SK-N-SH treated with all-trans-retinoic acid at 6 μM for 48 hours (cell line): ENCODE measurements at regions not wholly inside any gene's neighbourhood (a gene's known extent, or its start where the extent isn't known, plus 50 kb on each side); places are given as distances from the start of the nearest gene placed in this dataset.
A peak's percentile ranks its signal among the peaks of the same experiment; 100 is the strongest.

Experiments used
- ATAC-seq: fragments of 200-7000 bp; cut with Tn5 transposase; 3 replicates; pipeline ENCODE4 v1.9.1; 2020; ENCODE audit warnings: mild to moderate bottlenecking, moderate library complexity
- BACH2 ChIP-seq: fragments of 250-450 bp; sonication (Bioruptor Pico); IDR thresholded peaks from 2 replicates; pipeline ENCODE4 v1.9.0; 2021; ENCODE audit warnings: mild to moderate bottlenecking, borderline replicate concordance
- CREB5 ChIP-seq: fragments of 250-450 bp; sonication (Bioruptor Pico); IDR thresholded peaks from 2 replicates; pipeline ENCODE4 v1.5.1; 2020; ENCODE audit warnings: low read depth, mild to moderate bottlenecking, moderate library complexity
- CSDC2 ChIP-seq: fragments of 250-450 bp; sonication (Bioruptor Pico); IDR thresholded peaks from 2 replicates; pipeline ENCODE4 v1.5.0; 2020; ENCODE audit warnings: mild to moderate bottlenecking, moderate library complexity
- CSRNP3 ChIP-seq: fragments of 250-450 bp; sonication (Bioruptor Pico); IDR thresholded peaks from 2 replicates; pipeline ENCODE4 v1.5.1; 2021; ENCODE audit warnings: mild to moderate bottlenecking, moderate library complexity
- ESRRG ChIP-seq: fragments of 250-450 bp; sonication (Bioruptor Pico); IDR thresholded peaks from 2 replicates; pipeline ENCODE4 v1.6.1; 2021; ENCODE audit warnings: mild to moderate bottlenecking
- GLIS3 ChIP-seq: fragments of 250-450 bp; sonication (Bioruptor Pico); IDR thresholded peaks from 2 replicates; pipeline ENCODE4 v1.5.0; 2020; ENCODE audit warnings: mild to moderate bottlenecking, moderate library complexity
- OSR1 ChIP-seq: fragments of 250-450 bp; sonication (Bioruptor Pico); IDR thresholded peaks from 2 replicates; pipeline ENCODE4 v1.8.0; 2022; ENCODE audit warnings: moderate library complexity, mild to moderate bottlenecking, inconsistent platforms
- PPARA ChIP-seq: fragments of 250-450 bp; sonication (Bioruptor Pico); IDR thresholded peaks from 2 replicates; pipeline ENCODE4 v1.5.0; 2020; ENCODE audit warnings: mild to moderate bottlenecking, borderline replicate concordance
- RARB ChIP-seq: fragments of 250-450 bp; sonication (Bioruptor Pico); IDR thresholded peaks from 2 replicates; pipeline ENCODE4 v1.8.0; 2021; ENCODE audit warnings: mild to moderate bottlenecking, moderate library complexity
- SNAI2 ChIP-seq: fragments of 250-450 bp; sonication (Bioruptor Pico); IDR thresholded peaks from 2 replicates; pipeline ENCODE4 v1.5.0; 2020; ENCODE audit warnings: mild to moderate bottlenecking, moderate library complexity
- TCF4 ChIP-seq: fragments of 250-450 bp; sonication (Bioruptor Pico); IDR thresholded peaks from 2 replicates; pipeline ENCODE4 v1.8.0; 2021; ENCODE audit warnings: mild to moderate bottlenecking, moderate library complexity, borderline replicate concordance
- TOX ChIP-seq: fragments of 250-450 bp; sonication (Bioruptor Pico); IDR thresholded peaks from 2 replicates; pipeline ENCODE4 v1.8.0; 2021; ENCODE audit warnings: mild to moderate bottlenecking, moderate library complexity, borderline replicate concordance
- TSHZ2 ChIP-seq: fragments of 250-450 bp; sonication (Bioruptor Pico); IDR thresholded peaks from 2 replicates; pipeline ENCODE4 v1.5.0; 2020; ENCODE audit warnings: mild to moderate bottlenecking, moderate library complexity
- ZC3H10 ChIP-seq: fragments of 250-450 bp; sonication (Bioruptor Pico); IDR thresholded peaks from 2 replicates; pipeline ENCODE4 v1.5.1; 2021; ENCODE audit warnings: mild to moderate bottlenecking, moderate library complexity
- ZFP3 ChIP-seq: fragments of 250-450 bp; sonication (Bioruptor Pico); IDR thresholded peaks from 2 replicates; pipeline ENCODE4 v1.5.0; 2020; ENCODE audit warnings: mild to moderate bottlenecking, moderate library complexity
- ZFP30 ChIP-seq: fragments of 450-650 bp; formaldehyde crosslinking; IDR thresholded peaks from 2 replicates; pipeline ENCODE4 v1.5.0; 2022; ENCODE audit warnings: mild to moderate bottlenecking, moderate library complexity
- ZNF565 ChIP-seq: fragments of 450-650 bp; formaldehyde crosslinking; conservative IDR thresholded peaks from 2 replicates; pipeline ENCODE4 v1.5.0; 2020; ENCODE audit warnings: low read depth, mild to moderate bottlenecking, moderate library complexity
- ZNF70 ChIP-seq: fragments of 450-650 bp; formaldehyde crosslinking; IDR thresholded peaks from 2 replicates; pipeline ENCODE4 v1.5.0; 2020; ENCODE audit warnings: mild to moderate bottlenecking, moderate library complexity
- ZNF8 ChIP-seq: fragments of 450-650 bp; formaldehyde crosslinking; IDR thresholded peaks from 2 replicates; pipeline ENCODE4 v1.5.0; 2020; ENCODE audit warnings: mild to moderate bottlenecking, moderate library complexity
- TF ChIP-seq, protein P1 (sequence below): fragments of 250-450 bp; sonication (Bioruptor Pico); IDR thresholded peaks from 2 replicates; pipeline ENCODE4 v1.8.0; 2021; ENCODE audit warnings: low read depth, mild to moderate bottlenecking, moderate library complexity, borderline replicate concordance
- TF ChIP-seq, protein P2 (sequence below): fragments of 250-450 bp; sonication (Bioruptor Pico); IDR thresholded peaks from 2 replicates; pipeline ENCODE4 v1.8.0; 2020; ENCODE audit warnings: mild to moderate bottlenecking, moderate library complexity, borderline replicate concordance

DNA sequence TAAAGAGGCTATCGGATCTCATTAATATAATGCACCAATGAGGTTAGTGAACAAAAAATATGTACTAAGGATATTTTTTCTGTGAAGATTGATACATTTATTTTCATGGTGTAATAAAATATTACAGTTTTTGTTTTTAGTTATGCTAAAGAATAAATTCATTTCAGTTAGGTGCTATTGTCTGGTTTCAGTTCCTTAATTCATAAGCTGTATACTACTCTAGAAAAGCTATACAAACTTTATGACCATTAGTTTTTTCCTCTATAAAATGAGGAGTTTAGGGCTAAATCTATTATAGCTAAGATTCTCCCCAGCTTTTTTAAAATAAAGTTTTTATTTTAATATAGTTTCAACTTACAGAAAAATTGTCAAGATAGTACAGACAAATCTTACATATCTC, 1311.7 kb upstream of the NXPH2 start:
- no peak for TF ChIP-seq OSR1 (CRISPR knock-in tag)
- TF ChIP-seq TOX = no peak
- no peak for TF ChIP-seq RARB (CRISPR knock-in tag)
- TF ChIP-seq CSDC2 (CRISPR knock-in tag) = no peak
- TF ChIP-seq, protein P1, sequence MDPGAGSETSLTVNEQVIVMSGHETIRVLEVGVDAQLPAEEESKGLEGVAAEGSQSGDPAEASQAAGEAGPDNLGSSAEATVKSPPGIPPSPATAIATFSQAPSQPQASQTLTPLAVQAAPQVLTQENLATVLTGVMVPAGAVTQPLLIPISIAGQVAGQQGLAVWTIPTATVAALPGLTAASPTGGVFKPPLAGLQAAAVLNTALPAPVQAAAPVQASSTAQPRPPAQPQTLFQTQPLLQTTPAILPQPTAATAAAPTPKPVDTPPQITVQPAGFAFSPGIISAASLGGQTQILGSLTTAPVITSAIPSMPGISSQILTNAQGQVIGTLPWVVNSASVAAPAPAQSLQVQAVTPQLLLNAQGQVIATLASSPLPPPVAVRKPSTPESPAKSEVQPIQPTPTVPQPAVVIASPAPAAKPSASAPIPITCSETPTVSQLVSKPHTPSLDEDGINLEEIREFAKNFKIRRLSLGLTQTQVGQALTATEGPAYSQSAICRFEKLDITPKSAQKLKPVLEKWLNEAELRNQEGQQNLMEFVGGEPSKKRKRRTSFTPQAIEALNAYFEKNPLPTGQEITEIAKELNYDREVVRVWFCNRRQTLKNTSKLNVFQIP = no peak
- TF ChIP-seq ZC3H10 = no peak
- no peak for TF ChIP-seq TCF4 (CRISPR knock-in tag)
- no peak for ATAC-seq

DNA sequence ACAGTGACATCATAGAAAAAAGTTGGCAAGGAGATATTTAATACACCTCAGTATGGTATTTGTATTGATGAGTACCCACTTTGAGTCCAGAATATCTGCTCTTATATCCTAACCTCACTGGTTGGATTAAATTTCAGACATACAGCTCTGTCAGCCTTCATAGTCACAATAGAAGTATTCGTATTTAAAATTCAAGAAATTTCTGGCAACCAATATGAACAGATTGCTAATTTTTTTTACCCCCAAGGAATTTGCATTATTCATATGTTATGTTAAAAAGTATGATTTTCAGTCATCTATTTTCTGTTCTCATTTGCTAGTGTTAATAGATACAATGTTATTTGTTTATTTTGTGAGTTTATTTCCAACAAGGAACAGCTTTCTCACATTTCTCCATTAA, 1306.8 kb upstream of the NXPH2 start:
- no peak for ATAC-seq
- TF ChIP-seq ZFP30 (no peak), BACH2 (CRISPR knock-in tag) (no peak), OSR1 (CRISPR knock-in tag) (no peak), ZFP3 (CRISPR knock-in tag) (no peak), CREB5 (CRISPR knock-in tag) (no peak), ZNF8 (CRISPR knock-in tag) (no peak), RARB (CRISPR knock-in tag) (no peak), ZNF70 (CRISPR knock-in tag) (no peak), SNAI2 (CRISPR knock-in tag) (no peak)
- TF ChIP-seq, protein P2, sequence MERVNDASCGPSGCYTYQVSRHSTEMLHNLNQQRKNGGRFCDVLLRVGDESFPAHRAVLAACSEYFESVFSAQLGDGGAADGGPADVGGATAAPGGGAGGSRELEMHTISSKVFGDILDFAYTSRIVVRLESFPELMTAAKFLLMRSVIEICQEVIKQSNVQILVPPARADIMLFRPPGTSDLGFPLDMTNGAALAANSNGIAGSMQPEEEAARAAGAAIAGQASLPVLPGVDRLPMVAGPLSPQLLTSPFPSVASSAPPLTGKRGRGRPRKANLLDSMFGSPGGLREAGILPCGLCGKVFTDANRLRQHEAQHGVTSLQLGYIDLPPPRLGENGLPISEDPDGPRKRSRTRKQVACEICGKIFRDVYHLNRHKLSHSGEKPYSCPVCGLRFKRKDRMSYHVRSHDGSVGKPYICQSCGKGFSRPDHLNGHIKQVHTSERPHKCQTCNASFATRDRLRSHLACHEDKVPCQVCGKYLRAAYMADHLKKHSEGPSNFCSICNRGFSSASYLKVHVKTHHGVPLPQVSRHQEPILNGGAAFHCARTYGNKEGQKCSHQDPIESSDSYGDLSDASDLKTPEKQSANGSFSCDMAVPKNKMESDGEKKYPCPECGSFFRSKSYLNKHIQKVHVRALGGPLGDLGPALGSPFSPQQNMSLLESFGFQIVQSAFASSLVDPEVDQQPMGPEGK (CRISPR knock-in tag) = no peak
- TF ChIP-seq, protein P1 = no peak

GRCh38 chr2:140085674-140086073, 1305.5 kb upstream of the NXPH2 start:
- peak; percentile 65; the same call in 2 of the 3 replicates for ATAC-seq
- TF ChIP-seq ESRRG (CRISPR knock-in tag) (no peak), CSDC2 (CRISPR knock-in tag) (no peak), ZNF70 (CRISPR knock-in tag) (no peak), PPARA (no peak), TSHZ2 (no peak), TCF4 (CRISPR knock-in tag) (no peak), ZC3H10 (no peak), ZFP30 (no peak), OSR1 (CRISPR knock-in tag) (no peak), GLIS3 (no peak), BACH2 (CRISPR knock-in tag) (no peak), RARB (CRISPR knock-in tag) (no peak), CSRNP3 (CRISPR knock-in tag) (no peak), SNAI2 (CRISPR knock-in tag) (no peak), ZFP3 (CRISPR knock-in tag) (no peak), ZNF565 (CRISPR knock-in tag) (no peak), TOX (no peak)
- TF ChIP-seq, protein P2 (CRISPR knock-in tag) = no peak
- TF ChIP-seq, protein P1 = no peak
- TF ChIP-seq, all 23 proteins: peak for 0
